Inflammatory macrophage (primary cell): ENCODE measurements at regions not wholly inside any gene's neighbourhood (a gene's known extent, or its start where the extent isn't known, plus 50 kb on each side); places are given as distances from the start of the nearest gene placed in this dataset.

ENCODE experiments used
- DNase-seq, 2 donors: peaks; one replicate each; pipeline ENCODE4 v3.0.0-alpha.2; 2020 to 2022

GRCh38 chr16:85971902-85972638 is 73.1 kb downstream of the IRF8 start:
- no peak for DNase-seq

GRCh38 chr16:85974428-85975375 is 75.7 kb downstream of the IRF8 start:
- no peak for DNase-seq

- DNase-seq, result no peak
Measured at GRCh38 chr16:85975451-85975981, 76.6 kb downstream of the IRF8 start.

GRCh38 chr16:85978291-85978775 is 79.4 kb downstream of the IRF8 start:
- DNase-seq, result peak; percentile 89 to 91

GRCh38 chr16:85978976-85979375 is 80.0 kb downstream of the IRF8 start:
- DNase-seq, result no peak

- no peak for DNase-seq
Measured at GRCh38 chr16:85979605-85980004, 80.6 kb downstream of the IRF8 start.

- no peak for DNase-seq
Measured at GRCh38 chr16:85980686-85981085, 81.7 kb downstream of the IRF8 start.

- DNase-seq, result no peak
Measured at GRCh38 chr16:85981826-85982562, 83.0 kb downstream of the IRF8 start.

GRCh38 chr16:85982563-85982939 is 83.6 kb downstream of the IRF8 start:
- DNase-seq, result peak; percentile 89 to 90

- no peak for DNase-seq
Measured at GRCh38 chr16:85983064-85983463, 84.1 kb downstream of the IRF8 start.

GRCh38 chr16:85983606-85984230 is 84.8 kb downstream of the IRF8 start:
- DNase-seq, result peak in 1 of 2 donors; percentile 40

GRCh38 chr16:85984231-85984880 is 85.4 kb downstream of the IRF8 start:
- no peak for DNase-seq

- DNase-seq, result peak; percentile 66
Measured at GRCh38 chr16:85984947-85985451, 86.0 kb downstream of the IRF8 start.

- no peak for DNase-seq
Measured at GRCh38 chr16:85986931-85987749, 88.2 kb downstream of the IRF8 start.

GRCh38 chr16:85987750-85988078 is 88.8 kb downstream of the IRF8 start:
- DNase-seq, result no peak

- no peak for DNase-seq
Measured at GRCh38 chr16:85988306-85988705, 89.3 kb downstream of the IRF8 start.

GRCh38 chr16:85988723-85989313 is 89.9 kb downstream of the IRF8 start:
- no peak for DNase-seq

GRCh38 chr16:85989376-85989775 is 90.4 kb downstream of the IRF8 start:
- DNase-seq, result no peak

- DNase-seq, result no peak
Measured at GRCh38 chr16:85989863-85990643, 91.1 kb downstream of the IRF8 start.
